GM21529 (cell line): ENCODE measurements at regions not wholly inside any gene's neighbourhood (a gene's known extent, or its start where the extent isn't known, plus 50 kb on each side); places are given as distances from the start of the nearest gene placed in this dataset.
"Not testable (repeated sequence)": the region's sequence is repeated elsewhere in the genome, so short reads cannot be mapped to it uniquely, and the experiment has no call there.

Experiments used
- ATAC-seq: cut with Tn5 transposase; IDR thresholded peaks from one replicate; pipeline ENCODE4 v1.9.1; 2021; ENCODE audit not compliant: unreplicated experiment

GRCh38 chr13:89432997-89433396 lies 1761.8 kb downstream of the SLITRK5 start:
- no peak for ATAC-seq

DNA sequence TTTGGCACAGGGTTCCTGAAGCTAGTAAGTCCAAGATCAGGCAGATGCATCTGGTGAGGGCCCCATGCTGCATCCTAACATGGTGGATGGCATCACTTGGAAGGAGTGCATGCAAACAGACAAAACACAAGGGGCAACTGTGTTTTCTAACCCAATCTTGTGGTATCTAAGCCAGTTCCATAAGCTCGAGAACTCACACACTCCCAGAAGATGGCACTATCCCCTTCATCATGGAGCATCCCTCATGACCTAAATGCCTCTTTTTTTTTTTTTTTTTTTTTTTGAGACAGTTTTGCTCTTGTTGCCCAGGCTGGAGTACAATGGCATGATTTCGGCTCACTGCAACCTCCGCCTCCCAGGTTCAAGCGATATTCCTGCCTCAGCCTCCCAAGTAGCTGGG lies 1763.5 kb downstream of the SLITRK5 start:
- not testable (repeated sequence) for ATAC-seq

DNA sequence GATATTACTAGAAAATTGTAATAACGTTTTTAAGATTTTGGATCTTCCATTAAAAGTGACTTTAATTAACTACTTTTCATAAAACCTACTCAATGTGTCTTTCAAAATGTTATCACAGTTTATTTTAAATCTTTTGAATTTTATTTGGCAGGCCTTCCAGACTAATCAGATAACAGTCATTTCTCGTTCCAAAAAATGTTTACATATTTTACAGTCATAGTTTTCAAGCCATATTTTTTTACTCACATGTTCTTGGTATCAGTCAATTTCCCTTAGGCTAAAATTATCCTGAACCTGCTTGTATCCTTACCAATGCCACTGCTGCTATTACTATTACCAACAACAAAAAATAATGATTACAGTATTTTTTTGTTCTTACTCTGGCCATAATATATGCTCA lies 1783.5 kb downstream of the SLITRK5 start:
- ATAC-seq, result no peak

GRCh38 chr13:89455225-89455624 lies 1784.1 kb downstream of the SLITRK5 start:
- no peak for ATAC-seq

DNA sequence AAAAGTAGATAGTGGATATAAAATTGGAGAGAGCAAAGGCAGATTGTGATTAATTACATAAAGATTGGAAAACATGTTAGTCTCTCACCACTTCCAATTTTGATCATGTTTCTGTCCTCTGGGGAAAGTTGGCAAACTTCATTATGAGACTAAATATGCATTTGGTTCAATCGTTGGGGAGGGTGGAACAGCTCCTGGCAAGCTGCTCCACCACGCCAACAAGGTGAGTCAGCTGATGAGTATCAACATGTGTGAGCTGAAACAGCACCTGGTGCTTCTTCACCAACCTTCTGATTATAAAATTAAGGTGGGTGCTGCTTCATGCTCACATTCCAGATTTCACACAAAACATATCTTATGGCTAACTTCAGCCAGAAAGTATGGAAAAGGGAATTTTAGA lies 1784.6 kb downstream of the SLITRK5 start:
- no peak for ATAC-seq

GRCh38 chr13:89457977-89458376 lies 1786.8 kb downstream of the SLITRK5 start:
- ATAC-seq, result no peak

DNA sequence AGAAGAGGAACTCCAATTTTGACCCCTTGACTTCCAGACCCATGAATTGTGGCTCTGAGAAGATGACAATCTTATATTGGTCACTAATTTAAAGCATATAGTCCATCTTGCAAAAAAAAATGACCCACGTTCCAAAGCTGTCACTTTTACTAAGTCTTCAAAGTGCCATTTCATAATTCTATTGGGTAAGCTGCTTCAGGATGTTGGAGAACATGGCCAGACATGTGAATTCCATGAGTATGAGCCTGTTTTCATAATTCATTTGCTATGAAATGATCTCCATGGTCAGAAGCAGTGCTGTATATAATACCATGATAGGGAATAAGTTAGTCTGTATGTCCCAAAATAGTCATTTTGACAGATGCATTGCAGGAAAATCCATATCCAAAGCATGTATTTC lies 1787.3 kb downstream of the SLITRK5 start:
- ATAC-seq, result no peak

DNA sequence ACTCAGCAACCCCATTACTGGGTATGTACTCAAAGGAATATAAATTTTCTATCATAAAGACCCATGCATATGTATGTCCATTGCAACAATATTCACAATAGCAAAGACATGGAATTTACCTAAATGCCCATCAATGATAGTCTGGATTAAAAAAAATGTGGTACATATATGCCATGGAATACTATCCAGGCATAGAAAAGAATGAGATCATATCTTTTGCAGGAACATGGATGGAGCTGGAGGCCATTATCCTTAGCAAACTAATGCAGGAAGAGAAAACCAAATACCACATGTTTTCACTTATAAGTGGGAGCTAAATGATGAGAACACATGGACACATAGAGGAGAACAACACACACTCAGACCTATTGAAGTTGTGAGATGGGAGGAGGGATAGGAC lies 1789.7 kb downstream of the SLITRK5 start:
- ATAC-seq, result not testable (repeated sequence)

GRCh38 chr13:89465366-89465765 lies 1794.2 kb downstream of the SLITRK5 start:
- no peak for ATAC-seq

GRCh38 chr13:89468081-89468480 lies 1796.9 kb downstream of the SLITRK5 start:
- no peak for ATAC-seq

GRCh38 chr13:89470901-89471300 lies 1799.7 kb downstream of the SLITRK5 start:
- ATAC-seq, result no peak

DNA sequence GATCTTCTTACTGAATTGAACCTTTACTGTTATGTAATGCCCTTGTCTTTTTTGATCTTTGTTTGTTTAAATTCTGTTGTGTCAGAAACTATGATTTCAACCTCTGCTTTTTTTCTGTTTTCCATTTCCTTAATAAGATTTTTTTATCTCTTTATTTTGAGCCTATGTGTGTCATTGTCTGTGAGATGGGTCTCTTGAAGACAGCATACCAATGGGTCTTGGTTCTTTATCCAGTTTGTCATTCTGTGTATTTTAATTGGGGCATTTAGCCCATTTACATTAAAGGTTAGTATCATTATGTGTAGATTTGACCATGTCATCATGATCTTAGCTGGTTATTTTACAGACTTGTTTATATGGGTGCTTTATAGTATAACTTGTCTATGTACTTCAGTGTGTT lies 1803.3 kb downstream of the SLITRK5 start:
- no peak for ATAC-seq

DNA sequence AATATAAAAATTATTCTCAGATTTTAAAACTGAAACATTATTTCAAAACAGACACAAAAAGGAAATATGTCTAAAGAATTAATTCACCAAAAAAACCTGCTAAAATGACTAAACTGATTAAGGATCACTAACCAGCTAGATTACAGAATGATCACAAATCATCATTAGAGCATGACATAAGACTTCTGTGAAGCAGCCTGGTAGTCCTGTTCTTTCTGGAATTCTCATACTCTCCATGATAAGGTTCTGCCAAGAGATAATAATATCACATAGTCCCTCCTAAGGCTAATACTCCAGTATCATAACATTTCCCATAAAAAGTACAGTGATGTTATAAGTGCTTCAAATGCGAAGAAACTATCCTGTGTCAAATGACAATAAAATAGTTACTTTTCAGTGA lies 1814.9 kb downstream of the SLITRK5 start:
- no peak for ATAC-seq

GRCh38 chr13:89486709-89487108 lies 1815.5 kb downstream of the SLITRK5 start:
- no peak for ATAC-seq

GRCh38 chr13:89490661-89491060 lies 1819.5 kb downstream of the SLITRK5 start:
- no peak for ATAC-seq

DNA sequence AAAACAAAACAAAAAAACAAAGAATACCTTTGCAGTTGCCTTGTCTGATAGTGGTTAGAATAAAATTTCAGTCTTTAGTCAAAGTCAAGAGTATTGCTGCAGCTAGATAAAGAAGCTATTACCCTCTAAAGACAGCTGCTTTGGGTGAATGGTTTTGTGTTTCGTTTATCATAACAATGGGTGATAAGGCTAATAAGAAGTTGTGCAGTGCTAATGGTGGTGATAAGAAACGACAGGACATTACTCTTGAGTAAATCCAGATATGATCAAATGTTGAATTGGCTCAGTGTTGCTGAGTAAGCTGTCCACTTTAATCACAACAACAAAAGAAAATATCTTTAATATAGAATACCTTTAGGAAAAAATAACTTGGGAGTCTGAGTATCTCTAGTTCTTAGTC lies 1825.3 kb downstream of the SLITRK5 start:
- ATAC-seq, result no peak

- ATAC-seq, result no peak
Measured at GRCh38 chr13:89497658-89498057, 1826.5 kb downstream of the SLITRK5 start.

- ATAC-seq, result no peak
Measured at GRCh38 chr13:89502286-89502685, 1831.1 kb downstream of the SLITRK5 start.

GRCh38 chr13:89514534-89515312 lies 1832.8 kb upstream of the MIR17HG start:
- ATAC-seq, result no peak

DNA sequence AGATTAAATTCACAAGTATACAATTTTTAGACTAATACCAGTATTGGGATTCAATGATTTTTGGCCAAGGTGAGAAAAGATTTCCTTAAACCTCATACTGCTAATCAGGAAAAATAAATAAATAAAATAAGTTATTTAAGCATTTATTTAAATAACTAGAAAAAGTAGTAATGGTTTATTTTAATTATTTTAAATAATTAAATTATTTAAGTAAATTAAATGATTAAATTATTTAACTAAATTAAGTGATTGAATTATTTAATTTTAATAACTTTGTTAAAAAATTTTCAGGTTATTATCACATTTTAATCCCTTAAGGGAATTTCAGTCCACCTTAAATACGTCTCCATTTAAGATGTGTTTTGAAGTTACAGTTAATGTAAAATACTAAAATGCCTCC lies 1831.5 kb upstream of the MIR17HG start:
- no peak for ATAC-seq

DNA sequence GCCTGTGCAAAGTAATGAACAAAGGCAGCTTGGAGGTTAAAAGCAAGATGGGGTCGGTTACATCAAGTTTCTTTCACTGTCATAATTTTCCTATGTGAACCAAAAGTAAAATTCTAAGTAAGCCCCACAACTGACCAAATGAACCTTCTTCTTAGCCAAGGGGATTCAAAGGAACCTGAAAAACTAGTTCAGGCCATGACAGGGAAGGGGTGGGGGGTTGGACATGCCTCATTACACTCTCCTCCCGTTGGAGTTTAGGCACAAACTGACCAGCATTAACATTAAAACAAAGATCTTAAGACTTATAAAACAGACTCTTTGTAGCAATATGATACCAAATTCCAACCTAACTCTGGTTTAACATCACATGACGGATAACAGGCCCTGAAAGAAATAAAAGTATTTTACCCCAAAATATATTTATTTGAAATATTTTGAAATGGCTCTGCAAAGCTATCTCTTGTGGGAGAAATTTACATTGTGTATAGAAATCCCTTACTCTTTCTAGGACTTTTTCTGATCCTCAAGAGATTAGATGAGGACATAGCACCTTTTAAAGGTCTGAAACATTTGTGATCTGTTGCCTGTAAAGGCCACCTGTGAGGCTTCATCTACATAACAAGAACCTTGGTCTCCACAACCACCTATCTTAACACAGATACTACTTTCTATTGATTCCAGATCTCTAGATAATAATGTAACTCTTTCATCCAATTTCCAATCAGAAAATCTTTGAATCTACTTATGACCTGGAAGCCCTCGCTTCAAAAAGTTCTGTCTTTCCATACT lies 1829.0 kb upstream of the MIR17HG start:
- ATAC-seq, result no peak

- ATAC-seq, result no peak
Measured at GRCh38 chr13:89520468-89520867, 1827.0 kb upstream of the MIR17HG start.
